ENCODE measurements at regions not wholly inside any gene's neighbourhood (a gene's known extent, or its start where the extent isn't known, plus 50 kb on each side); places are given as distances from the start of the nearest gene placed in this dataset.

- no peak overlapping the region for H3K27ac ChIP-seq
- H3K4me3 ChIP-seq = no peak overlapping the region
Observed at GRCh38 chr9:96025995-96026602, 150.6 kb downstream of the ERCC6L2 start.

GRCh38 chr9:96023486-96023885 is 148.0 kb downstream of the ERCC6L2 start:
- Histone ChIP-seq H3K4me3 (no peak overlapping the region), H3K27ac (no peak overlapping the region)

GRCh38 chr9:96022445-96023051 is 147.1 kb downstream of the ERCC6L2 start:
- H3K4me3 ChIP-seq = peak overlapping the region in 3 of 7 experiments; percentile 38 to 60 (median 53)
- peak overlapping the region in 4 of 21 experiments; percentile 17 to 89 (median 73) for H3K27ac ChIP-seq

GRCh38 chr9:96021551-96022444 is 146.3 kb downstream of the ERCC6L2 start:
- Histone ChIP-seq H3K4me3 (peak overlapping the region; percentile 34 to 60 (median 38)), H3K27ac (peak overlapping the region in 16 of 21 experiments; percentile 28 to 89 (median 67))

GRCh38 chr9:96020792-96021550 is 145.5 kb downstream of the ERCC6L2 start:
- Histone ChIP-seq H3K4me3 (peak overlapping the region; percentile 34 to 60 (median 38)), H3K27ac (peak overlapping the region in 16 of 21 experiments; percentile 28 to 89 (median 67))

- peak overlapping the region in 9 of 21 experiments; percentile 28 to 89 (median 68) for H3K27ac ChIP-seq
- peak overlapping the region in 4 of 7 experiments; percentile 34 to 60 (median 46) for H3K4me3 ChIP-seq
Observed at GRCh38 chr9:96020300-96020791, 144.9 kb downstream of the ERCC6L2 start.

All from skin epidermis (tissue), 12 donors.